ENCODE measurements at regions not wholly inside any gene's neighbourhood (a gene's known extent, or its start where the extent isn't known, plus 50 kb on each side); places are given as distances from the start of the nearest gene placed in this dataset.
"Not testable (repeated sequence)": the region's sequence is repeated elsewhere in the genome, so short reads cannot be mapped to it uniquely, and the experiment has no call there.

DNA sequence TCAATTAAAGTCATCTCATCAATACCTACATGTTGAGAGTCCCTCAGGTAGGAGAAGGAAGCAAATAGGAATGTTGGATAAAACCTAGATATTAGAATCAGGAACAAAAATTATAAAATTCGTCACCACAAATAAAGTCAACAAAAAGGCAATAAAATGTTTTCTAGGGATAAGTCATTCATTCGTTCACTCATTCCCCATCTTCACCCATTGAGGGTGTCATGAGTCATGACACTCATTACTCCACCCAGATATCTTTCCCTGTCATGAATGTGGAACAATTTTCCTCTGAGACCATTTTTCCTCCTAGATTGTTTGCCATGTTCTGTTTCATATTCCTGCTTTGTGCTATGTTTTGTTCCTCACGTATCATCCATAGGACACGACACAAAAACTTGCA lies 50.9 kb upstream of the OLIG3 start:
- DNase-seq (ENCODE audit: low read depth in 2 of 2): no peak

DNA sequence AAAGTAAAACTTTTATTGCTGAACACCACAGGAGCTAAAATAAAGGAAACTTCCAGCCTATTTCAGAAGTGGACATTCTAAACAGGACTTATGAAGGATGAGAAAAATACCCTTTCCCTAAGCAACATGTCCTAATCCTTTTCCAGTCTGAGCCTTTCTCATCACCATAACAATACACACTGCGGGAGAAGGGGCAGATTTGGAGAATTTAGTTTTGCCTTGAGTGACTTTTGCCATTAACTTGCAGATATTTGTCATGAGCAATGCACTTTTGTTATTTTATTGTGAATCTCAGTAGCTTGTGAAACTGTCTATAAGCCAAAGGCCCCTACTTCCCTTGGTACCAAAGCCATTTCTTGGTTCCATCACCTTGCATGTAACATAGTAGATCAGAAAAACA lies 53.0 kb upstream of the OLIG3 start:
- DNase-seq (ENCODE audit: low read depth in 2 of 2): no peak

DNA sequence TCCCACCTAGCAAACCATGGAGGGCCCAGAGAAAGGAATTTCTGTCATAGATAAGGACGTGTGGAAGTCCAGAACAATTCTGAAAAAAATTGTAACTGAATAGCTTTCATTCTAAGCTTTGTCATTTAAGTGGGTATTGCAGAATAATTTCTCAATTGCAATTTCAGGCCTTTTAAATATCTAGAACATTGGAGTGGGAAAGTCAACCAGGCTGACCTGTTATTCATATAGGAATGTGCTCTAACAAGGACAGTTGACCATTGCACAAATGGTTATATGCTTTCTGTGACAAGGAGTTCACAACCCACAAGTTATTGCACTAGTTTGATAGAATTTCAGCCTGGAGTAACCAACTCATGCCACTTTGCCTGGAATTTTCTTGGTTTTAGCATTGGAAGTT lies 53.4 kb upstream of the OLIG3 start:
- no peak for DNase-seq (ENCODE audit: low read depth in 2 of 2)

DNA sequence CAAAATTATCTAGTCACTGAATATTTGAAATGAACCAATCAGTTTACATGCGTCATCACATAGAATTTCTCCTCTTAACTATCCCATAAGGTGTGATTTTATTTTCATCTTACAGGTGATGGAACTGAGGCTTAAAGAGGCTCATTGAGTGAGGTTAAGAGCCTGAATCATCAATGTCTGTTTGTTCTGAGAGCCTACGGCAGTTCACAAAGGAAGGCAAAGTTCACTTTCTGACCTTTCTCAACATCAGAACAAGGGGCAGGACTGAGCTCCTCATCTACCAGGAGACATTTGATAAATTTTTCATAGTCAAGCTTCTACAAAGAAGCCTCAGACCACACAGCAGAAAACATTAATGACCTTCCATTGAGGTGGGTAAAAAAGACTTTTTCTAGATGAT lies 54.9 kb upstream of the OLIG3 start:
- no peak for DNase-seq (ENCODE audit: low read depth in 2 of 2)

DNA sequence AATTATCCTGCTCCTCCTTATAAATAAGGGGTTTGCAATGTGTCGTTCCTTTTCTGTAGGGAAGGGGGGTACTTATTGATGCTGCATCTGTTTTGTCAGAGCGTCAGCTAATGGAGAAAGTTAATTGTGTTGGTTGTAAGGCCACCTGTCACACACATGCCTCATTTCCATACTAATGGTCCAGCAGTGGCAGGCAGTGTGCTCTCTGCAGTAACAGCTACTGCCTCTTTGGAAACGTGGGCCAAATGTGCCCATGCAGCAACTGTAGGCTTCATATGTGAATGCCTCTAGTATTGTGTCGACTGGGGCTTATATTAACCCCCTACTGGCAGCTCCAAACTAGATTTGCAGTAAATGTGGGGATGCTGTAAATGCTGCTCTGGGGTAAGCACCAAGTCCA lies 56.3 kb upstream of the OLIG3 start:
- DNase-seq (ENCODE audit: low read depth in 2 of 2): no peak

DNA sequence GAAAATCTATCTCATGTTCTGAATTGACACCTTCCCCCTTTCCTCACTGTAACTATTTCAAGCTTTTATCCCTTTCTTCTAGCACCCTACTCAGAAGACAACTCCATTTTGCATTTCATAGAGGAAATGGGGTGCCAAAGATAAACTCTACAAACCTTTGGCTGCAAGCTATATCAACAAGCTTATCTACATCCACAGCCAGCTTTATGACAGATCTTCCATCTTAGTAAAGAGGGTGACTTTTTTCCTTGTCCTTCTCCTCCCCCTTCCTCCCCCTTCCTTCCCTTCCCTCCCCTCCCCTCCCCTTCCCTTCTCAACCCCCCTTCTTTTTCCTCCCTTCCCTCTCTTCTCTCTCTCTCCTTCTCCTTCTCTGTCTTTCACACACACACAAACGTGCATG lies 58.0 kb upstream of the OLIG3 start:
- no peak for DNase-seq (ENCODE audit: low read depth in 2 of 2)

DNA sequence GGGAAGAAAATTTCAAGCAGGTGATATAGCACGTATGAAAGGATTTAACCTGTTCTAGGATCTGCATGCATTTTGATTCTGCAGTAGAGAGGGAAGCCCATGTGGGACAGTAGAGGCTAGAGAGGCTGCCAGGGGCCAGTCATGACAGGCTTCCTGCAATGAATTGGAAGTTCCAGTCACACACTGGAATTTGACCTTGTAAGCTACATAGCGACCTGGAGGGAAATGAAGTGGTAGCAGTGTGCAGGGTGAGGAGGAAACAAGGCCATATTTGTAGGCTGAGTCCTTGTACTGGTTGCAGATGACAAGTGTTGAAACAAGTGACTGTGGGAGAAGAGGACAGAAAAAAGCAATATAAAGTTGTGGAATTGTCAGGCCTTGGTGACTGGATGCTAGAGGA lies 58.6 kb upstream of the OLIG3 start:
- DNase-seq (ENCODE audit: low read depth in 2 of 2): no peak

DNA sequence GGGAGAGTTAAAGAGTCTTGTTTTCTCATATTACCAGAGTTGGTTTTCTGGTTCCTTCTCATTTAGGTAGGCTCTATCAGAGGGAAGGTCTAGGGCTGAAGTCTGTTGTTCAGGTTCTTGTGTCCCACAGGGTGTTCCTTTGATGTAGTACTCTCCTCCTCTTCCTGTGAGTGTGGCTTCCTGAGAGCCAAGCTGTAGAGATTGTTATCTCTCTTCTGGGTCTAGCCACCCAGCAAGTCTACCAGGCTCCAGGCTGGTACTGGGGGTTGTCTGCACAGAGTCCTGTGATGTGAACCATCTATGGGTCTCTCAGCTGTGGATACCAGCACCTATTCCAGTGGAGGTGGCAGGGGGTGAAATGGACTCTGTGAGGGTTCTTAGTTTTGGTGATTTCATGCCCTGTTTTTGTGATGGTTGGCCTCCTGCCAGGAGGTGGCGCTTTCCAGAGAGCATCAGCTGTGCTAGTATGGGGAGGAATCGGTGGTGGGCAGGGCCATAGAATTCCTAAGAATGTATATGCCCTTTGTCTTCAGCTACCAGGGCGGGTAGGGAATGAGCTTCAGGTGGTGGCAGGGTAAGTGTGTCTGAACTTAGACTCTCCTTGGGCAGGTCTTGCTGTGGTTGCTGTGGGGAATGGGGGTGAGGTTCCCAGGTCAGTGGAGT lies 65.5 kb upstream of the OLIG3 start:
- peak in 1 of 2 donors; percentile 6 for DNase-seq (ENCODE audit: low read depth in 2 of 2)

DNA sequence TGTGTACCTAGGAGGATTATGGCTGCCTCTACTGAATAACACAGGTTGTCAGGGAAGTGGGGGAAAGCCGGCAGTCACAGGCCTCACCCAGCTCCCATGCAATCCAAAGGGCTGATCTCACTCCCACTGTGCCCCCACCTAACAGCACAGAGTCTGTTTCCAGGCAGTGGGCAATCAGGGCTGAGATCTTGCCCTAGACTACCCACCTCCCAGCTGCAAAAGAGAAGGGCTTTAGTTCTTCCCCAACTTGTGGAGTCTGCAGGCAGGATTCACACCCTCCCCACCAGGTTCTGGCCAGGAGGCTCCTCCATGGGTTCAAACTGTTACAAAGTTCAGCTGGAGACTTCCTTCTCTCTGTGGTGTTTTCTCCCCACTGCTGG lies 66.0 kb upstream of the OLIG3 start:
- no peak for DNase-seq (ENCODE audit: low read depth in 2 of 2)

DNA sequence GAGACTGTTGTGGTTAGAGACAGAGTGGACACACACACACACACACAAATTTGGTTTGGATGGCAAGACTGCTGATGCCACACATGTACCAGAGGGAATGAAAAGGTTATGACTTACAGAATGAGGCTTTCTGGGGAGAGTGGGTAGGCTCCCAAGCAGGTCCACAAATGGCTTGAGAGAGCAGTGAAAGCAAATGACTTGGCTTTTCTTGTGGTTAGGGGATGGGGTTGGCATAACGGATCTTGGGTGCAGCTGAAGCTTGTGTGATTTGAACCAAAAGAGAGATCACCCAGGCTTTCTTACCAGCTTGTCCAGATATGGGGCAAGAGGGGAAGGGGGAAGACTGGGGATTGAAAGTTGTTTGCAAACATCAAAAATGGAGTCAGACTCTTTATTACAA lies 73.9 kb upstream of the OLIG3 start:
- no peak for DNase-seq (ENCODE audit: low read depth in 2 of 2)

DNA sequence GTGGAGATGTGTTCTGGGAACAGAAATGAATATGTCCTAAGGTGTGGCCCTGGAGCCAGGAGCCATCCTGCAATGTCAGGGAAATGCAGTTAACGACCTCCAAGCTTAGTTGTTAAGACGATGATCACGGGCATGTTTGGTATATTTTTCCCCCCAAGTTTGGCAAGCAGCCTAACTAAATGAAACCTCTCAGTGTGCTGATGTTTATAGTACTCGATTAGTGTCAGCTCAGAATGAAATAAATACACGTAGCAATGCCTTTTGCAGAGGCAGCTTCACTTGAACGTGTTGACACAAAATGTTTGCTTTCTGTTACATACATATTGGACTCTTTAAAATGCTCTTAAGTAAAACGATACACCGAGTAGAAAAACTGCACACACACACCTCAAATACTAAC lies 76.2 kb upstream of the OLIG3 start:
- DNase-seq (ENCODE audit: low read depth in 2 of 2): no peak

DNA sequence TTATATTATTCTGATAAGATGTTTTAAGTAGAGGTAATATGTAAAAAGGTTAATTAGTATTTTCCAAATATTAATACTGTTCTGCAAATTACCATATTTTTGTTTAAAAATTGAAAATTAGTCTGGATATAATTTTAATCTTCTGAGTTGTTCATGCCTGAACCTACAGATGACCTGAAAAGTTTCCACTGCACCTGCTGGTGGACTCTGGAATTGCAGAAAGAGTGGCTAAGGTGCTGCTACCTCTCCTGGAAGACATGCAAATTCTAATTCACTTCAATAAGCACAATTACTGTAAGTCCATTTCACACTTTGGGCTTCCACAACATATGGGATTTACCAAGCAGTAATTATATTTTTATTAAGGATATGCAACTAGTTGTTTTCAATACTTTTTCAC lies 77.7 kb upstream of the OLIG3 start:
- DNase-seq (ENCODE audit: low read depth in 2 of 2): peak; percentile 27 to 50

DNA sequence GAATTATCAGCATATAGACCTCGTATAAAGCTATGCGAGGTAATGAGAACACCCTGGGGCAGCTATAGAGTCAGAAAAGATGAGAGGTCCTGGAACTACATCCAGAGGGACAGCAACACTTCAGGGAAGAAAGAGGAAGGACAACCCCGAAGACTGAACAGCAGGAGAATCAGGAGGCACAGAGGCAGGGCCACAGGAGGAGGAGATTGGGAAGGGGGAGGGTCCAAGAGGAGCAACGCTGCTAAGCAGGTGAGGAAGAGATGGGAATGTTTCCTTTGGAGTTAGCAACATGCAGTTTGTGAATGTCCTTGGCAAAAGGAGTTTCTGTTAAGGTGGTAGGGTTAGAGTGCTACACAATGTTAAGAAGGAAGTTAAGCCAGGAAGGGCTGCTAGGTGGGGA lies 79.5 kb upstream of the OLIG3 start:
- DNase-seq (ENCODE audit: low read depth in 2 of 2): no peak

DNA sequence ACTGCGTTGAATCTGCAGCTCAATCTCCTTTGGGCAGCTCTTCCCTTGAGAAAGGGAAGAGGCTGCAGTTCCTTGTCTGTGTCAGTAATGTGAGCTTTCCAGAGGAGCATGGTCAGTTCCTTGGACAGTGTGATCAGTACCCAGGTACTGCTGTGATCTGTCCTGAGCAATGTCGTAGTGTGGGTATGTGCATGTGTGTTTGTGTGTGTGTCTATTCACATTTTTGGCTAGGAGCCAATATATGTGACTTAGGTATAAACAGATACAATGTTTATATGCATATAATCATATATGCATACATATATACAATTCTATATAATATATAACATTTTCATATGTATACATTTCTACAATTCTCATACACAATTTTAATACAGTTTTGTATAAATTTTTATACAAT lies 85.4 kb upstream of the OLIG3 start:
- DNase-seq (ENCODE audit: low read depth in 2 of 2): no peak

DNA sequence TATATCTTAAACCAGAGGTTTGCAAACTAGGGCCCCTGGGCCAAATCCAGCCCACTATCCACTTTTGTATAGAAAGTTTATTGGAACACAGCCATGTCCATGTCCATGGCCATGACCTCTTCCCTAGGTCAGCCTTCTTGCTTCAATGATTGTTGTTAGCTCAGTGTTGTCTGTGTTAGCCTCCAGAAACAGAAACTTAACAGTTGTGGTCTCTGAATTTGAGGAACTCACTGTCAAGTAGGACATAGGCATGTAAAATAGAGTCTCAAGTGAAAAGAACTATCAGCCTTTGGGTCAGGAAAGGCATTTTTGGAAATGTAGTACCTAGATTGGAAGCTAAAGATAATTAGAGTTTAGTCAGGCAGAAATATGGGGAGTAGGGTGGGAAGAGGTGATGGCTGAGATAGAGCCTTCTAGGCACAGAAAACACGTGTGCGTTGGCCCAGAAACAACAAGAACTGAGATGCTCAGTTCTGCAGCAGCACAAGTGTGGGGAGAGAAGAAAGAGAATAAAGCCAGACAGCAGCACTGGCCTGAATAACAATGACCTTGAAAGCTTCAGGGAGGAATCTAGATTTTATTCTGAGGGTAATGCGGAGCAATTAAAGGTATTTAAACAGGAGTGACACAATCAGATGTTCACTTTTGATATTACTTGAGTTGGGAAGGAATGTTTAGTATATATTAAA lies 87.0 kb upstream of the OLIG3 start:
- no peak for DNase-seq (ENCODE audit: low read depth in 2 of 2)

DNA sequence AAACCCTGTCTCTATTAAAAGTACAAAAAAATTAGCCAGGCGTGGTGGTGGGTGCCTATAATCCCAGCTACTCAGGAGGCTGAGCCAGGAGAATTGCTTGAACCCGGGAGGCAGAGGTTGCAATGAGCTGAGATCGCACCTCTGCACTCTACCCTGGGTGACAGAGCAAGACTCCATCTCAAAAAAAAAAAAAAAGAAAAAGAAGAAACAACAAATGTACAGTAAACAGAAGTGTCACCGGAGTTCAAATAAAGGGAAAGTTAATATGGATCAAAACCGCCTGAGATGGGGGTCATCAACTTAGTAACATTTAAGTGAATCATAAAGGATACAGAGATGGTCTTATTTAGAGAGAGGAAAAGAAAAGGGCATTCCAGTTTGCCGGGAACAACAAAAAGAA lies 89.3 kb upstream of the OLIG3 start:
- not testable (repeated sequence) for DNase-seq (ENCODE audit: low read depth in 2 of 2)

DNA sequence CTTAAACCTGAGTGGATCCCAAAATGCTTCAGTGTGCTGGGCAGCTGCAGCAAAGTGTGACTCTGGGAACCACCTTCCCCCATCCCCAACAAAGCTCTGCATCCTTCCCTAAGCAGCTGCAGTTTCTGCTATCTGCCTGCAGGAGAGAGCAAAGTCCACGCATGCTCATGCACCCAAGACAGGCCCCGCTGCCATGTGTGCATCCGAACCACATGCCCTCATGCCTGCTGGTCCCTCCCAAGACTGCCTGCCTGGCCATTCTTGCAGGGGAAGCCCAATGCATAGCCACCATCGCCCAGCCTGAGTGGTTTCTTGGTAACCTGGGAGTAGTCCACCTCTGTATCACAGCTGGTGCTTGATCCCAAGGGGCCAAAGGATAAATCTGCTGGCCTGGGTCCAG lies 94.3 kb upstream of the OLIG3 start:
- no peak for DNase-seq (ENCODE audit: low read depth in 2 of 2)

DNA sequence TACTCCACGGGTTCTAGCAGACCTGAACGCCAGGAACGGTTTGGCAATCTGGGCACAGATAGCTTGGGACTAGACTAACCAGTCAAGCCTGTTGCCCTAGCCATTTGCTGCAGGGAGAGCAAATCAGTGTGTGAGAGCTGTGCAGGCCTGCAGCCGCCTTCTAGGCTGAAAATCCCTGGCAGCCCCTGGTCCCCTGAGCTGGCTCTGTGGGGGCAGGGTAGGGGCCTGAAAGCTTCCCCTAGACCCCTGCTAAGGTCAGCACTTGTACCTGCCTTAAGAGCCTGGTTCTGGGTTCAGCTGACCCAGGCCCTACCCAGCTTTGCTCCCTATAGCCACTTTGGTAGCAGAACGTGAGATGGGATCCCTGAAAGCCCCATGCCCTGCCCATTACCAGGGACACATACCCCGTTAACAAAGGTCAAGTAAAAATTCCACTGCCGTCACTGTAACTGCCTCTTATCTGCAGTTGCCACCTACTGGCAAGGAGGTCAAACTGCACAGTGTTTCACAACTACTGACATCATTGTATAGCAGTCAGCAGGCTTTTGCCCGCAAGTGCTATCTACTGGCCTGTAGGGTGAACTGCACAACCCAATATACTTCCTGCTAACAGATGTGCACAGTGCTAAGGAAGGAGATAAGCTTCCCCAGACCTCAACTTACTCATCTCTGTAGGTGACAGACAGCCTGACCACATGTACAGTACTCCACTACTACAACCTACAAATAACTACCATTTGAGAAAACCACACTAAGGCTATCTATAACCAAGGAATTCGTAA lies 95.1 kb upstream of the OLIG3 start:
- peak; percentile 16 to 20 for DNase-seq (ENCODE audit: low read depth in 2 of 2)

DNA sequence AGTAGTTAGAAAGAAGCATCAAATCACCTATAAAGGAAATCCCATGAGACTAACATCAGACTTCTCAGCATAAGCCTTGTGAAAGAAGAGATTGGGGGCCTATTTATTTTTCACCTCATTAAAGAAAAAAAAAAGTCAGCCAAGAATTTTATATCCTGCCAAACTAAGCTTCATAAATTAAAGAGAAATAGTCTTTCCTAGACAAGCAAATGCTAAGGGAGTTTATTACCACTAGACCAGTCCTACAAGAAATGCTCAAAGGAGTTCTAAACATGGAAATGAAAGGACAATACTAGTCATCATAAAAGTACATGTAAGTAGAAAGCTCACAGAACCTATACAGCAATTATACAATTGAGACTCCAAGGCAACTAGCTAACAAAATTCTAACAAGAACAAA lies 96.5 kb upstream of the OLIG3 start:
- DNase-seq (ENCODE audit: low read depth in 2 of 2): no peak

DNA sequence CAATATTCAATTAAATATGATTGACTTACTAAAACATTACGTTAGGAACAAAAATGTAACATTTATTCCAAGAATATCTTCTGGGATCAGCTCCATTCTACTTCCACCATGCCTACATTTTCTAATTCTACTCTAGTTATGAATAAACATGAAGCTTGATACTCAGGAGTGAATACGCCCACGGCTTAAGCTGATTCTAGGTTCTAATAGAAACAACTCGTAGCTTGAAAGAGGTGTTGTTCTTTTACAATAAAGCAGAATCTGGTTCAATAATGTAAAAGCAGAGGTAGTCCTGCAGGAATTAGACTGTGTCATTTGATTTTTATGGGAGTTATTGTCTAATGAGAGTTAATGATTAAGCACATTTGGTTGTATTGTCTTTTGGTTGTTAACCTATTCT lies 107.3 kb upstream of the OLIG3 start:
- no peak for DNase-seq (ENCODE audit: low read depth in 2 of 2)

DNA sequence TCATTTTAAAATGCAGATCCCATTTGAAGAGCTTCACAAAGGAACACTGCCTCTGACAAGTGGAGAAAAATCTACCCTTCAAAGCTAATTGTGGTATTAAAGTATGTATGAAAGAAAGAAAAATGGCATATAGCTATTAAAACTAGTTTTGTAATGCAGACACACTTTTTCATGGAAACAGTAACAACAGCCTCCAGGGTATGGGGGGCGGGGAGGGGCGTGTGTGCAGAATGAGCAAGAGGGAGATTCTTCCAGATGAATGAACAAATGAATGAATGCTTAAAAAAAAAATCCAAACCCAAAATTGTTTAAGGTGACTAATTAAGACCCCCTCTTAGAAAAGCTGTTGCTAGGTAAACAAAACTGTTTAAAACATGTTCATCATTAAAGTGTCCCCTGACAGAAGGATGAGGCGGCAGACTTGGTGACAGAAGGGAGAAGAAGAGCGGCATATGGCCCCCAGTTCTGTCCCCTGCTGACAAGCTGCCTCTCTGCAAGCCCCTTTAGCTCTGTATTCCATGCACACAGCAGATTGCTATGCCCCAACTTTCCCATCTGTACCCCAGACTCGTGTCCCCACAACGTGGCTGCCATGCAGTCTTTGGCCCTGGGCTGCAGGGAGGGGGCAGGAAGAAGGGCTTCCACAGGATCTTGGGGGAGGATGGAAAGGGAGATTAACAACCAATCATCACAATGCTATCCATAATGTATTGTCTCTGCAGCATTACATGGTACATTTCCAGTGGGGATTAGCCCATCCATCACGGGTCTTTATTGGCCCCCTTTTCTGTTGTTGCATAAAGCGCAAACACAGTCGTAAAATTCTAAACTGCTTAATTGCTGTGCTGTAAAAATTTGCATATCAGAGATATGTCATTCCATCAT lies 108.4 kb upstream of the OLIG3 start:
- DNase-seq (ENCODE audit: low read depth in 2 of 2): no peak

DNA sequence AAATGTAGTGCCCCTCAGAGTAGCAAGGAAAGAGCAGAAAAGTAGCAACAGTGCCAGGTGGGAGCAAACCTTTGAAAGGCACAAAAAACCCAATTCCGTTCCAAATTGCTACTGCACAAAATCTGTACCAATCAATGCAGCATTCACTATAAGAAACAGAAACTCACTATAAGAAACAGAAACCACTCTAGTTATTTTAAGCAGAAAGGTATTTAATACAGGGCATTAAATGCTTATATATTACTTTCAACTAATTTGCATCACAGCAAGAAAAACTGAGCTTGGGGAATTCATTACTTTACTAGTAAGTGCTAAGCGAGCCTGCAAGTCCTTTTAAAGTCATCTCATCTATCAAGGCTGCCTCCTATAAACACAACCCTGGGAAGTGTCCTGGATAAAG lies 116.5 kb upstream of the OLIG3 start:
- no peak for DNase-seq (ENCODE audit: low read depth in 2 of 2)
